Mucosa of descending colon (tissue), 3 donors: ENCODE measurements at regions not wholly inside any gene's neighbourhood (a gene's known extent, or its start where the extent isn't known, plus 50 kb on each side); places are given as distances from the start of the nearest gene placed in this dataset.
"Not testable (repeated sequence)": the region's sequence is repeated elsewhere in the genome, so short reads cannot be mapped to it uniquely, and the experiment has no call there.

ENCODE experiments used
- ATAC-seq: fragments of 200-7000 bp; cut with Tn5 transposase; one replicate; pipeline ENCODE4 v1.9.1; 2020; ENCODE audit warnings: mild to moderate bottlenecking, moderate library complexity
- DNase-seq, 3 donors: peaks; one replicate each; pipeline ENCODE4 v3.0.0-alpha.2; 2020
- H3K36me3 ChIP-seq: fragments of 200-600 bp; one replicate; pipeline ENCODE4 v1.8.0; 2021; ENCODE audit warnings: low read depth, mild to moderate bottlenecking
- H3K4me1 ChIP-seq: fragments of 200-600 bp; one replicate; pipeline ENCODE4 v1.8.0; 2021; ENCODE audit warnings: low read depth, mild to moderate bottlenecking
- H3K4me3 ChIP-seq: fragments of 200-600 bp; one replicate; pipeline ENCODE4 v1.8.0; 2021; ENCODE audit warnings: mild to moderate bottlenecking
- H3K9me3 ChIP-seq: fragments of 200-600 bp; one replicate; pipeline ENCODE4 v1.8.0; 2021; ENCODE audit warnings: mild to moderate bottlenecking
- CTCF ChIP-seq: fragments of 200-600 bp; IDR thresholded peaks from one replicate; pipeline ENCODE4 v1.8.0; 2022; ENCODE audit warnings: antibody characterized with exemption, mild to moderate bottlenecking
- intact Hi-C, 2 donors: fragments of 100-400 bp; cut with DNase I in 1 of 2; cut with micrococcal nuclease in 1 of 2; formaldehyde crosslinking; loops; one replicate each; pipeline versions ENCODE4 v1.11.0 to v1.11.1; 2022; cut with DNase I, micrococcal nuclease
- donor health status: DM: no; HTN: no; CAD: no; lungs with moderate emphysema.
- donor health status: DM: no; HTN: no; CAD: no.
- donor health status: DM: no; HTN: yes; CAD: no.

- no peaks in the 10 kb centered on the region for H3K4me1 ChIP-seq
- H3K4me3 ChIP-seq, result no peak overlapping the region
- H3K9me3 ChIP-seq, result no peaks in the 10 kb centered on the region
- intact Hi-C loops, result no loop called here
- TF ChIP-seq CTCF, result no peak
- ATAC-seq (no peak), DNase-seq (no peak)
- no peaks in the 10 kb centered on the region for H3K36me3 ChIP-seq
These were observed 155.8 kb upstream of the PKP2 start for GRCh38 chr12:33052141-33053051.

DNA sequence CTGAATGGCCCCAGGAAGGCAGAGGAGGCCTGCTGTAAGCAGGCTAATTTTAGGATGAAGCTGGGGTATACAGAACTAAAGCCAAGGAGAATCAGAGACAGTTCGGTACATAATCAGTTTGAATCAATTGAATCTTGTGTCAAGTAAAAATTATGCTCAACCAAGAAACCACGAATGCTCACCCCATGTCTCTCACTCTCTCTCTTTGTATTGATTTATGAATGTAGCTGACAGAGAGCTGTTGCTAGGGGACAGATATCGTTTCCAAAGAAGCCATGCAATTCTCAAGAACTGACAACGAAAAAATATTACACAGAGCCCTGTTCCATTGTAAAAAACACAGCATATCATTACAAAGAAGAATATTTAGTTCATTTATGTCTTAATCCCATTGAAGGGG lies 151.1 kb upstream of the PKP2 start:
- Histone ChIP-seq H3K36me3 (no peaks in the 10 kb centered on the region), H3K9me3 (no peaks in the 10 kb centered on the region), H3K4me1 (no peaks in the 10 kb centered on the region), H3K4me3 (no peak overlapping the region)
- ATAC-seq, result no peak
- TF ChIP-seq CTCF, result no peak
- intact Hi-C loops, result no loop called here
- DNase-seq, result no peak

DNA sequence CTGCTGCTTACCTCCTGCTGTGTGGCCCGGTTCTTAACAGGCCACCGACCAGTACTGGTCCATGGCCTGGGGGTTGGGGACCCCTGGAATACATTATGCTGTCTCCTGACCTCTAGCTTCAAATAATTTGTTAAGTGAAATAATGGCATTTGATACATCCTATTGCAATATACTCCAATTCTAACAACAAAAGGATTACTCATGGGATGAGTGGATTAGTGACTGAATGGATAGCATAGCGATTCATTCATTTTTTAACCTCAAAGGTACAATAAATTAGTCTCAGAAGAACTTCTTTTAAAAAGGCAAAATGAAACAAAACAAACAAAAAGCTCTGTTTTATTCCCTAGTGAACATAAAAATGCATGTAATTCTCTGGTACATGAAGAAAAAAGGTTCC lies 147.9 kb upstream of the PKP2 start:
- H3K4me1 ChIP-seq, result no peaks in the 10 kb centered on the region
- TF ChIP-seq CTCF, result no peak
- no peak for DNase-seq
- no peak for ATAC-seq
- peaks cover 5% of the 10 kb centered on the region for H3K9me3 ChIP-seq
- H3K4me3 ChIP-seq, result no peak overlapping the region
- no peaks in the 10 kb centered on the region for H3K36me3 ChIP-seq
- intact Hi-C loops, result no loop called here

DNA sequence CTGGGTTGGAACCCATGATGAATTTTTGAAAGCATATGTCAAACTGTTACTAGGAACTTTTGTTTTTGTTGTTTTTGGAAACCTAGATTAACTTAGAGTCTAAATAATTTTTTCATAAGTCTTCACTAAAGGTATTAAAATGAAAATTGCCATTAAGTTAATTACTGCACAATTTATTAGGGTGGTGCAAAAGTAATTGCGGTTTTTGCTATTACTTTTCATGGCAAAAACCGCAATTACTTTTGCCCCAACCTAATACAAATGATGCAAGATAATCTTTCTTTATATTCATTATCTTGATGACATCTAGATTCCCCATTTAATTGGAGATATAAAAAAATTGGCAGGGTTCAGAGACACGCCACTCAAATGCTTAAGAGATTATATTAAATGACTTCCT lies 145.0 kb upstream of the PKP2 start:
- H3K36me3 ChIP-seq, result no peaks in the 10 kb centered on the region
- peaks cover 5% of the 10 kb centered on the region for H3K9me3 ChIP-seq
- H3K4me3 ChIP-seq, result no peak overlapping the region
- DNase-seq (no peak), ATAC-seq (no peak)
- H3K4me1 ChIP-seq, result no peaks in the 10 kb centered on the region
- intact Hi-C loops, result no loop called here
- TF ChIP-seq CTCF, result no peak

- H3K4me3 ChIP-seq, DNase-seq, ATAC-seq, intact Hi-C loops, H3K36me3 ChIP-seq, H3K4me1 ChIP-seq: not testable (repeated sequence)
- H3K9me3 ChIP-seq, result peaks cover 13% of the 10 kb centered on the region
These were observed 137.4 kb upstream of the PKP2 start for GRCh38 chr12:33033999-33034398.

- H3K4me3 ChIP-seq, result no peak overlapping the region
- DNase-seq (no peak), ATAC-seq (no peak)
- no peaks in the 10 kb centered on the region for H3K4me1 ChIP-seq
- intact Hi-C loops, result no loop called here
- H3K36me3 ChIP-seq, result no peaks in the 10 kb centered on the region
- no peak for TF ChIP-seq CTCF
- H3K9me3 ChIP-seq, result no peaks in the 10 kb centered on the region
These were observed 130.2 kb upstream of the PKP2 start for GRCh38 chr12:33026791-33027190.

DNA sequence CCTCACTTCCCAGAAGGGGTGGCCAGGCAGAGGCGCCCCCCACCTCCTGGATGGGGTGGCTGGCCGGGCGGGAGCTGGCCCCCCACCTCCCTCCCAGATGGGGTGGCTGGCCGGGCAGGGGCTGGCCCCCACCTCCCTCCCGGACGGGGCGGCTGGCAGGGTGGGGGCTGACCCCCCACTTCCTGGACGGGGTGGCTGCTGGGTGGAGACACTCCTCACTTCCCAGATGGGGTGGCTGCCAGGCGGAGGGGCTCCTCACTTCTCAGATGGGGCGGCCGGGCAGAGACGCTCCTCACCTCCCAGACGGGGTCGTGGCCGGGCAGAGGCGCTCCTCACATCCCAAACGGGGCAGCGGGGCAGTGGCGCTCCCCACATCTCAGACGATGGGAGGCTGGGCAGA lies 126.1 kb upstream of the PKP2 start:
- DNase-seq, H3K4me1 ChIP-seq, intact Hi-C loops, H3K9me3 ChIP-seq, ATAC-seq, H3K36me3 ChIP-seq, H3K4me3 ChIP-seq: not testable (repeated sequence)

- H3K9me3 ChIP-seq, result peaks cover 23% of the 10 kb centered on the region
- H3K36me3 ChIP-seq, intact Hi-C loops, ATAC-seq, H3K4me1 ChIP-seq, H3K4me3 ChIP-seq, DNase-seq: not testable (repeated sequence)
These were observed 120.5 kb upstream of the PKP2 start for GRCh38 chr12:33017029-33017428.
